ENCODE measurements at regions not wholly inside any gene's neighbourhood (a gene's known extent, or its start where the extent isn't known, plus 50 kb on each side); places are given as distances from the start of the nearest gene placed in this dataset.

GRCh38 chr5:32942225-32942989 is 231.3 kb downstream of the NPR3 start:
- ChIA-PET CTCF (no interaction called here), POLR2A (no interaction called here)
- Histone ChIP-seq H3K36me3 (replicated peaks in 1 of 2; ENCODE audit: control insufficient read depth in 1 of 2, insufficient read depth in 2 of 2, low read length in 1 of 2) (peaks cover 0 to 32% of the 10 kb centered on the region in 2 experiments), H3K9ac (no peak overlapping the region), H3K9me3 (no peaks in the 10 kb centered on the region), H3K27me3 (ENCODE audit: insufficient read depth) (no peaks in the 10 kb centered on the region), H3K9me2 (no peaks in the 10 kb centered on the region), H3K4me3 (ENCODE audit: low read depth in 2 of 2, low read length in 1 of 2) (no peak overlapping the region), H3K27ac (ENCODE audit: low read depth in 2 of 2, low read length in 1 of 2) (no peak overlapping the region), H3K4me2 (no peak overlapping the region), H3K4me1 (ENCODE audit: control insufficient read depth in 1 of 2, insufficient read depth in 2 of 2, low read depth in 1 of 2, low read length in 1 of 2) (no peaks in the 10 kb centered on the region), H4K20me1 (ENCODE audit: insufficient read depth) (no peaks in the 10 kb centered on the region), H3K79me2 (ENCODE audit: insufficient read depth) (0 out of 2 replicates have a peak, but pooled peaks cover 8% of the 10 kb centered on the region), H2AFZ (ENCODE audit: low read depth) (no peak overlapping the region), H3F3A (replicated peaks; ENCODE audit: insufficient read depth) (peaks cover 19% of the 10 kb centered on the region)
- TF ChIP-seq CTCF (IDR thresholded peaks at IDR 0.05) (peak; percentile 55), EP300 (IDR thresholded peaks at IDR 0.05; ENCODE audit: borderline replicate concordance in 1 of 2, low read depth in 1 of 2, low read length in 1 of 2) (no peak), NRF1 (IDR thresholded peaks at IDR 0.05; ENCODE audit: low read depth, low read length) (no peak), RAD21 (IDR thresholded peaks at IDR 0.05; ENCODE audit: low read length) (peak; percentile 37), SMC3 (IDR thresholded peaks at IDR 0.05; ENCODE audit: low read depth, low read length) (0 out of 2 replicates have a peak, but pooled peaks have one; percentile 5)
- 37% methylated on average over 6 of the region's 6 CpGs for WGBS (ENCODE audit: low lambda C conversion rate)
- peak; percentile 10 for DNase-seq

GRCh38 chr5:32949286-32949970 is 238.3 kb downstream of the NPR3 start:
- TF ChIP-seq RFX5 (IDR thresholded peaks at IDR 0.05; ENCODE audit: low read length) = no peak
- Histone ChIP-seq H2AFZ (ENCODE audit: low read depth) (no peak overlapping the region), H3K4me3 (ENCODE audit: low read depth in 2 of 2, low read length in 1 of 2) (no peak overlapping the region), H3K27ac (ENCODE audit: low read depth in 2 of 2, low read length in 1 of 2) (no peak overlapping the region), H3K27me3 (ENCODE audit: insufficient read depth) (no peaks in the 10 kb centered on the region), H3K79me2 (ENCODE audit: insufficient read depth) (peaks cover 16% of the 10 kb centered on the region; the same call in 1 of the 2 replicates), H3K9me2 (no peaks in the 10 kb centered on the region), H3F3A (replicated peaks; ENCODE audit: insufficient read depth) (peaks cover 5% of the 10 kb centered on the region), H3K9me3 (no peaks in the 10 kb centered on the region), H3K4me1 (ENCODE audit: control insufficient read depth in 1 of 2, insufficient read depth in 2 of 2, low read depth in 1 of 2, low read length in 1 of 2) (peaks cover 0 to 7% of the 10 kb centered on the region in 2 experiments; a peak in 2 of 4 replicates), H4K20me1 (ENCODE audit: insufficient read depth) (no peaks in the 10 kb centered on the region), H3K9ac (no peak overlapping the region), H3K4me2 (no peak overlapping the region), H3K36me3 (replicated peaks in 1 of 2; ENCODE audit: control insufficient read depth in 1 of 2, insufficient read depth in 2 of 2, low read length in 1 of 2) (peaks cover 0 to 31% of the 10 kb centered on the region in 2 experiments)
- no peak for DNase-seq
- ChIA-PET CTCF (no interaction called here), POLR2A (no interaction called here)
- 21% methylated on average over 6 of the region's 6 CpGs for WGBS (ENCODE audit: low lambda C conversion rate)

GRCh38 chr5:32951003-32951402 is 239.9 kb downstream of the NPR3 start:
- Histone ChIP-seq H3K27me3 (ENCODE audit: insufficient read depth) (no peaks in the 10 kb centered on the region), H3K4me3 (ENCODE audit: low read depth in 2 of 2, low read length in 1 of 2) (no peak overlapping the region), H3K9ac (no peak overlapping the region), H3K9me3 (no peaks in the 10 kb centered on the region), H3F3A (replicated peaks; ENCODE audit: insufficient read depth) (peaks cover 3% of the 10 kb centered on the region), H3K36me3 (replicated peaks in 1 of 2; ENCODE audit: control insufficient read depth in 1 of 2, insufficient read depth in 2 of 2, low read length in 1 of 2) (peaks cover 0 to 25% of the 10 kb centered on the region in 2 experiments), H3K27ac (ENCODE audit: low read depth in 2 of 2, low read length in 1 of 2) (no peak overlapping the region), H2AFZ (ENCODE audit: low read depth) (no peak overlapping the region), H3K4me2 (no peak overlapping the region), H3K4me1 (ENCODE audit: control insufficient read depth in 1 of 2, insufficient read depth in 2 of 2, low read depth in 1 of 2, low read length in 1 of 2) (peaks cover 0 to 7% of the 10 kb centered on the region in 2 experiments; a peak in 2 of 4 replicates), H4K20me1 (ENCODE audit: insufficient read depth) (no peaks in the 10 kb centered on the region), H3K9me2 (no peaks in the 10 kb centered on the region), H3K79me2 (ENCODE audit: insufficient read depth) (peaks cover 16% of the 10 kb centered on the region; the same call in 1 of the 2 replicates)
- ChIA-PET POLR2A (no interaction called here), CTCF (no interaction called here)
- no peak for DNase-seq
- TF ChIP-seq RXRA (IDR thresholded peaks at IDR 0.05; ENCODE audit: borderline replicate concordance, low read depth) (no peak), JUND (IDR thresholded peaks at IDR 0.05) (no peak), NRF1 (IDR thresholded peaks at IDR 0.05; ENCODE audit: low read depth, low read length) (no peak)
